ENCODE measurements at regions not wholly inside any gene's neighbourhood (a gene's known extent, or its start where the extent isn't known, plus 50 kb on each side); places are given as distances from the start of the nearest gene placed in this dataset.

- FAIRE-seq (peak; percentile 95), DNase-seq (ENCODE audit: insufficient read length, low spot score) (no peak)
- TF ChIP-seq CTCF (IDR thresholded peaks at IDR 0.05; ENCODE audit: insufficient read depth, missing control alignments), result no peak
Observed at GRCh38 chr18:27763936-27764335, 413.0 kb downstream of the CDH2 start.

GRCh38 chr18:27763341-27763740 lies 413.6 kb downstream of the CDH2 start:
- no peak for TF ChIP-seq CTCF (IDR thresholded peaks at IDR 0.05; ENCODE audit: insufficient read depth, missing control alignments)
- DNase-seq (ENCODE audit: insufficient read length, low spot score) (no peak), FAIRE-seq (no peak)

GRCh38 chr18:27762054-27762453 lies 414.9 kb downstream of the CDH2 start:
- TF ChIP-seq CTCF (IDR thresholded peaks at IDR 0.05; ENCODE audit: insufficient read depth, missing control alignments), result no peak
- FAIRE-seq, result no peak
- DNase-seq (ENCODE audit: insufficient read length, low spot score), result no peak

GRCh38 chr18:27752944-27753343 lies 424.0 kb downstream of the CDH2 start:
- DNase-seq (ENCODE audit: insufficient read length, low spot score) (no peak), FAIRE-seq (no peak)
- no peak for TF ChIP-seq CTCF (IDR thresholded peaks at IDR 0.05; ENCODE audit: insufficient read depth, missing control alignments)

- TF ChIP-seq CTCF (IDR thresholded peaks at IDR 0.05; ENCODE audit: insufficient read depth, missing control alignments), result no peak
- FAIRE-seq, result no peak
- DNase-seq (ENCODE audit: insufficient read length, low spot score), result no peak
Observed at GRCh38 chr18:27750923-27751322, 426.0 kb downstream of the CDH2 start.

GRCh38 chr18:27750014-27750413 lies 426.9 kb downstream of the CDH2 start:
- DNase-seq (ENCODE audit: insufficient read length, low spot score) (no peak), FAIRE-seq (peak; percentile 97)
- TF ChIP-seq CTCF (IDR thresholded peaks at IDR 0.05; ENCODE audit: insufficient read depth, missing control alignments), result peak; percentile 30

- no peak for DNase-seq (ENCODE audit: insufficient read length, low spot score)
- no peak for FAIRE-seq
- no peak for TF ChIP-seq CTCF (IDR thresholded peaks at IDR 0.05; ENCODE audit: insufficient read depth, missing control alignments)
Observed at GRCh38 chr18:27749194-27749593, 427.7 kb downstream of the CDH2 start.
